H1 (cell line): ENCODE measurements at regions not wholly inside any gene's neighbourhood (a gene's known extent, or its start where the extent isn't known, plus 50 kb on each side); places are given as distances from the start of the nearest gene placed in this dataset.

Experiments
- EGR1 ChIP-seq: IDR thresholded peaks from 2 replicates; pipeline ENCODE4 v1.6.1; 2011; ENCODE audit warnings: low read depth, low read length, borderline replicate concordance
- EZH2 ChIP-seq: fragments of 200-600 bp; sonication (generic); IDR thresholded peaks from 2 replicates; pipeline ENCODE4 v1.7.1; 2012; ENCODE audit warnings: low read depth, mild to moderate bottlenecking, moderate library complexity, low read length, inconsistent platforms; ENCODE audit not compliant: severe bottlenecking
- KDM1A ChIP-seq: fragments of 200-600, 300-600 bp; sonication (generic); IDR thresholded peaks from 2 replicates; pipeline ENCODE4 v1.7.1; 2016; ENCODE audit warnings: mild to moderate bottlenecking, low read length, borderline replicate concordance
- POLR2A ChIP-seq, 2 experiments: IDR thresholded peaks; 1 replicate in 1 of 2; 2 replicates in 1 of 2; pipeline ENCODE4 v1.6.1; 2011; ENCODE audit warnings: low read depth in 2 of 2, low read length in 2 of 2, mild to moderate bottlenecking in 2 of 2; ENCODE audit errors: control extremely low read depth in 1 of 2
- POU5F1 ChIP-seq: IDR thresholded peaks from 2 replicates; pipeline ENCODE4 v1.6.1; 2011; ENCODE audit warnings: low read depth, mild to moderate bottlenecking, low read length, moderate library complexity
- RAD21 ChIP-seq, 2 experiments: IDR thresholded peaks in 1 of 2; conservative IDR thresholded peaks in 1 of 2; 2 replicates each; pipeline ENCODE4 v1.6.1; 2011; ENCODE audit warnings: low read depth in 2 of 2, low read length in 2 of 2, improper control_type of control experiment in 1 of 2, inconsistent platforms in 1 of 2, mild to moderate bottlenecking in 1 of 2, moderate library complexity in 1 of 2
- RFX5 ChIP-seq: IDR thresholded peaks from 2 replicates; pipeline ENCODE4 v1.6.1; 2011; ENCODE audit warnings: low read depth, low read length, improper control_type of control experiment, borderline replicate concordance
- SIN3A ChIP-seq, 2 experiments: IDR thresholded peaks in 1 of 2; conservative IDR thresholded peaks in 1 of 2; 2 replicates each; pipeline ENCODE4 v1.6.1; 2011 to 2012; ENCODE audit warnings: low read length in 2 of 2, improper control_type of control experiment in 1 of 2, low read depth in 1 of 2, mild to moderate bottlenecking in 1 of 2
- SP1 ChIP-seq: IDR thresholded peaks from 2 replicates; pipeline ENCODE4 v1.6.1; 2011; ENCODE audit warnings: low read depth, low read length
- TF ChIP-seq, protein P1 (sequence below), 3 experiments: IDR thresholded peaks; 1 replicate in 2 of 3; 2 replicates in 1 of 3; pipeline versions ENCODE4 v1.5.1 to v1.6.1; 2011; ENCODE audit warnings: low read length in 3 of 3, mild to moderate bottlenecking in 3 of 3, inconsistent platforms in 2 of 3, low read depth in 1 of 3, moderate library complexity in 1 of 3; ENCODE audit not compliant: insufficient read depth in 1 of 3; ENCODE audit errors: control extremely low read depth in 1 of 3
- TF ChIP-seq, protein P2 (sequence below): IDR thresholded peaks from 2 replicates; pipeline ENCODE4 v1.6.1; 2012; ENCODE audit warnings: low read length, inconsistent platforms
- TF ChIP-seq, protein P3 (sequence below): IDR thresholded peaks from 2 replicates; pipeline ENCODE4 v1.6.1; 2012; ENCODE audit warnings: inconsistent platforms

DNA sequence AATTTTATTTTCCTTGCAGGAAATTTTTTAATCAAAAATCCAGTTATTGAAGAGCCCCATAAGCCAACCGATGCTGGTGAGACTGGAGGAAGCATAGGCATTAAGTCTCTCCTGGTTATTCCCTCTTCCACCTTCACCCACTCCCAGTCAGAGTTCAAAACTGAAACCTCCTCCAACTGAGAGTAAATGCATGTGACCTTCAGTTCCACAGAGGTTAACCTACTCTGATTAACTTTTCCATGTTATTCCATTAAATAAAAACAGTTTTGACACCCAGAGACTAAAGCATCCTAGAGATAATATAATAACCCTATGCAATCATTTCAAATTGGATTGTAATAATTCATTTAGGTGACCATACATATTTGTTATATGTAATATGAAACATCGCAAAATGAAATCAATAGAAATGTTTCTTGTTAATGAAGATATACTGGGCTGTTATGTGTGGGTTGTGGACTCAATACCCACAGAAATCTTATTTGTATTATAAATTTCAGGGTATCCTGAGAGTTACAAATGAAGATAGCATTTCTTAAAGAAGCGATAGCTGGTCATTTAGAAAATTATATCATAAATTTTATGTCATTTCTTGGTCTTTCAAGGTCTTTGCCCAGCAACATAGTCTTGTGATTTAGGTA lies 376.5 kb downstream of the SETD4 start:
- TF ChIP-seq POU5F1: no peak
- TF ChIP-seq, protein P1, sequence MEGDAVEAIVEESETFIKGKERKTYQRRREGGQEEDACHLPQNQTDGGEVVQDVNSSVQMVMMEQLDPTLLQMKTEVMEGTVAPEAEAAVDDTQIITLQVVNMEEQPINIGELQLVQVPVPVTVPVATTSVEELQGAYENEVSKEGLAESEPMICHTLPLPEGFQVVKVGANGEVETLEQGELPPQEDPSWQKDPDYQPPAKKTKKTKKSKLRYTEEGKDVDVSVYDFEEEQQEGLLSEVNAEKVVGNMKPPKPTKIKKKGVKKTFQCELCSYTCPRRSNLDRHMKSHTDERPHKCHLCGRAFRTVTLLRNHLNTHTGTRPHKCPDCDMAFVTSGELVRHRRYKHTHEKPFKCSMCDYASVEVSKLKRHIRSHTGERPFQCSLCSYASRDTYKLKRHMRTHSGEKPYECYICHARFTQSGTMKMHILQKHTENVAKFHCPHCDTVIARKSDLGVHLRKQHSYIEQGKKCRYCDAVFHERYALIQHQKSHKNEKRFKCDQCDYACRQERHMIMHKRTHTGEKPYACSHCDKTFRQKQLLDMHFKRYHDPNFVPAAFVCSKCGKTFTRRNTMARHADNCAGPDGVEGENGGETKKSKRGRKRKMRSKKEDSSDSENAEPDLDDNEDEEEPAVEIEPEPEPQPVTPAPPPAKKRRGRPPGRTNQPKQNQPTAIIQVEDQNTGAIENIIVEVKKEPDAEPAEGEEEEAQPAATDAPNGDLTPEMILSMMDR (IDR thresholded peaks at IDR 0.05; ENCODE audit: control extremely low read depth in 1 of 3, insufficient read depth in 1 of 3, low read depth in 1 of 3, low read length in 3 of 3): no peak
- no peak for TF ChIP-seq RFX5
- no peak for TF ChIP-seq SIN3A (conservative IDR thresholded peaks at IDR 0.05 in 1 of 2, IDR thresholded peaks at IDR 0.05 in 1 of 2; ENCODE audit: low read depth in 1 of 2, low read length in 2 of 2)
- no peak for TF ChIP-seq RAD21 (IDR thresholded peaks at IDR 0.05 in 1 of 2, conservative IDR thresholded peaks at IDR 0.05 in 1 of 2; ENCODE audit: low read depth in 2 of 2, low read length in 2 of 2)
- TF ChIP-seq, protein P2, sequence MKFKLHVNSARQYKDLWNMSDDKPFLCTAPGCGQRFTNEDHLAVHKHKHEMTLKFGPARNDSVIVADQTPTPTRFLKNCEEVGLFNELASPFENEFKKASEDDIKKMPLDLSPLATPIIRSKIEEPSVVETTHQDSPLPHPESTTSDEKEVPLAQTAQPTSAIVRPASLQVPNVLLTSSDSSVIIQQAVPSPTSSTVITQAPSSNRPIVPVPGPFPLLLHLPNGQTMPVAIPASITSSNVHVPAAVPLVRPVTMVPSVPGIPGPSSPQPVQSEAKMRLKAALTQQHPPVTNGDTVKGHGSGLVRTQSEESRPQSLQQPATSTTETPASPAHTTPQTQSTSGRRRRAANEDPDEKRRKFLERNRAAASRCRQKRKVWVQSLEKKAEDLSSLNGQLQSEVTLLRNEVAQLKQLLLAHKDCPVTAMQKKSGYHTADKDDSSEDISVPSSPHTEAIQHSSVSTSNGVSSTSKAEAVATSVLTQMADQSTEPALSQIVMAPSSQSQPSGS: no peak
- TF ChIP-seq EZH2: no peak
- no peak for TF ChIP-seq KDM1A
- TF ChIP-seq, protein P3, sequence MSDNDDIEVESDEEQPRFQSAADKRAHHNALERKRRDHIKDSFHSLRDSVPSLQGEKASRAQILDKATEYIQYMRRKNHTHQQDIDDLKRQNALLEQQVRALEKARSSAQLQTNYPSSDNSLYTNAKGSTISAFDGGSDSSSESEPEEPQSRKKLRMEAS: no peak
- no peak for TF ChIP-seq SP1
- TF ChIP-seq POLR2A (IDR thresholded peaks at IDR 0.05; ENCODE audit: control extremely low read depth in 1 of 2, low read depth in 2 of 2, low read length in 2 of 2): no peak
- TF ChIP-seq EGR1: no peak
